Endothelial cell of umbilical vein (primary cell): ENCODE measurements at regions not wholly inside any gene's neighbourhood (a gene's known extent, or its start where the extent isn't known, plus 50 kb on each side); places are given as distances from the start of the nearest gene placed in this dataset.

Source experiments
- BruUV-seq: library from RNA; stranded (reverse); fragments of 400-500 nt; replicated peaks from 2 replicates; lab custom pipeline; 2021; lab: Mats Ljungman, UMichigan
- CTCF ChIA-PET: fragments of 300-600, 350-600 bp; sonication (Branson Sonifier 250); formaldehyde crosslinking; loops from one replicate; lab custom pipeline; 2021; ENCODE audit warnings: antibody characterized with exemption, inconsistent platforms; lab: Charles Lee
- POLR2A ChIA-PET: fragments of 300-600, 350-600 bp; sonication (Branson Sonifier 250); formaldehyde crosslinking; loops from one replicate; lab custom pipeline; 2021; ENCODE audit warnings: antibody characterized with exemption, inconsistent platforms; lab: Charles Lee
- DNase-seq: peaks from one replicate; pipeline ENCODE4 v3.0.0-alpha.2; 2011; ENCODE audit warnings: low read depth, low spot score
- FAIRE-seq: peaks from 2 replicates; lab custom pipeline; 2011; peaks lifted over from hg19 to GRCh38; lab: Jason Lieb, UNC
- H2AFZ ChIP-seq: 2 replicates; pipeline ENCODE4 v1.6.0; 2012; ENCODE audit warnings: low read depth, low read length, control low read depth, inconsistent platforms
- H3K27ac ChIP-seq: 2 replicates; pipeline ENCODE4 v1.5.1; 2011; ENCODE audit warnings: low read depth, mild to moderate bottlenecking, control low read depth, low read length, moderate library complexity; ENCODE audit not compliant: insufficient read depth
- H3K27me3 ChIP-seq, 2 experiments: 2 replicates each; pipeline versions ENCODE4 v1.6.0 to v1.6.1; 2011; ENCODE audit warnings: low read length in 2 of 2, mixed read lengths in 1 of 2; ENCODE audit not compliant: control insufficient read depth in 2 of 2, insufficient read depth in 2 of 2
- H3K36me3 ChIP-seq, 2 experiments: 2 replicates in 1 of 2; 3 replicates in 1 of 2; pipeline ENCODE4 v1.5.1; 2011; ENCODE audit warnings: low read length in 2 of 2, mild to moderate bottlenecking in 1 of 2, moderate library complexity in 1 of 2; ENCODE audit not compliant: control insufficient read depth in 2 of 2, insufficient read depth in 2 of 2; ENCODE audit errors: extremely low read depth in 1 of 2
- H3K4me1 ChIP-seq: 3 replicates; pipeline ENCODE4 v1.5.1; 2011; ENCODE audit warnings: mild to moderate bottlenecking, low read length; ENCODE audit not compliant: control insufficient read depth, insufficient read depth; ENCODE audit errors: extremely low read depth
- H3K4me2 ChIP-seq: 2 replicates; pipeline ENCODE4 v1.6.1; 2011; ENCODE audit warnings: low read length, control low read depth, mixed read lengths; ENCODE audit not compliant: insufficient read depth
- H3K4me3 ChIP-seq, 3 experiments: fragments of 200-600 bp in 1 of 3; sonication (generic), shearing (Covaris generic) in 1 of 3; replicated peaks in 1 of 3; 2 replicates each; pipeline ENCODE4 v1.5.1; 2011 to 2016; ENCODE audit warnings: control low read depth in 3 of 3, low read length in 3 of 3, mild to moderate bottlenecking in 2 of 3, inconsistent platforms in 1 of 3, low read depth in 1 of 3, moderate library complexity in 1 of 3; ENCODE audit not compliant: insufficient read depth in 1 of 3
- H3K79me2 ChIP-seq: 2 replicates; pipeline ENCODE4 v1.6.0; 2012; ENCODE audit warnings: low read length, inconsistent platforms; ENCODE audit not compliant: control insufficient read depth, insufficient read depth
- H3K9ac ChIP-seq: replicated peaks from 2 replicates; pipeline ENCODE3; 2011; ENCODE audit warnings: low read length, control low read depth; ENCODE audit not compliant: insufficient read depth; ENCODE audit errors: extremely low read depth
- H3K9me1 ChIP-seq: replicated peaks from 3 replicates; pipeline ENCODE4 v1.6.0; 2011; ENCODE audit warnings: mild to moderate bottlenecking, low read length; ENCODE audit not compliant: control insufficient read depth, insufficient read depth; ENCODE audit errors: extremely low read depth
- H3K9me3 ChIP-seq: replicated peaks from 2 replicates; pipeline ENCODE4 v1.5.1; 2012; ENCODE audit warnings: low read length, inconsistent platforms; ENCODE audit not compliant: control insufficient read depth, insufficient read depth
- H4K20me1 ChIP-seq: replicated peaks from 2 replicates; pipeline ENCODE3; 2011; ENCODE audit warnings: mild to moderate bottlenecking, low read length; ENCODE audit not compliant: control insufficient read depth, insufficient read depth; ENCODE audit errors: extremely low read depth
- EZH2 ChIP-seq: IDR thresholded peaks from 2 replicates; pipeline ENCODE4 v1.6.1; 2012; ENCODE audit warnings: borderline replicate concordance, low read depth, mild to moderate bottlenecking, moderate library complexity, low read length, inconsistent platforms; ENCODE audit not compliant: severe bottlenecking
- FOS ChIP-seq: IDR thresholded peaks from 2 replicates; pipeline ENCODE4 v1.6.1; 2011; ENCODE audit warnings: mild to moderate bottlenecking, low read length, moderate library complexity, borderline replicate concordance; ENCODE audit not compliant: insufficient read depth
- GATA2 ChIP-seq: IDR thresholded peaks from 2 replicates; pipeline ENCODE4 v1.7.0; 2011; ENCODE audit warnings: low read depth, mild to moderate bottlenecking, moderate library complexity, mixed read lengths, low read length; ENCODE audit not compliant: insufficient read length, insufficient read depth
- JUN ChIP-seq: IDR thresholded peaks from 2 replicates; pipeline ENCODE4 v1.6.1; 2011; ENCODE audit warnings: borderline replicate concordance, low read depth; ENCODE audit not compliant: insufficient read length, insufficient read depth
- MYC ChIP-seq: IDR thresholded peaks from one replicate; pipeline ENCODE4 v1.6.1; 2011; ENCODE audit warnings: mild to moderate bottlenecking, low read depth, low read length
- POLR2A ChIP-seq: IDR thresholded peaks from 2 replicates; pipeline ENCODE4 v1.6.1; 2012; ENCODE audit warnings: low read depth, mild to moderate bottlenecking, control low read depth, low read length
- POLR2AphosphoS5 ChIP-seq: IDR thresholded peaks from 2 replicates; pipeline ENCODE4 v1.6.1; 2012; ENCODE audit warnings: low read depth, mild to moderate bottlenecking, control low read depth, low read length, moderate library complexity; ENCODE audit not compliant: insufficient read depth
- dilution Hi-C: fragments of 300-500 bp; cut with MboI; formaldehyde crosslinking; loops from one replicate; pipeline ENCODE4 v1.15.0; 2019; ENCODE audit warnings: low sequenced_read_pairs; ENCODE audit not compliant: extremely low pct_ligation_motif_present
- intact Hi-C: fragments of 100-400 bp; cut with micrococcal nuclease; formaldehyde crosslinking; loops from one replicate; pipeline ENCODE4 v1.10.0; 2022
- TF ChIP-seq, protein P1 (sequence below), 2 donors: IDR thresholded peaks; 1 replicate in 1 of 2; 2 replicates in 1 of 2; pipeline ENCODE4 v1.5.1; 2011; ENCODE audit warnings: low read length in 2 of 2, mild to moderate bottlenecking in 2 of 2, moderate library complexity in 2 of 2, control low read depth in 1 of 2, inconsistent platforms in 1 of 2, low read depth in 1 of 2; ENCODE audit not compliant: insufficient read depth in 1 of 2; ENCODE audit errors: extremely low read depth in 1 of 2
- TF ChIP-seq, protein P2 (sequence below): IDR thresholded peaks from 2 replicates; pipeline ENCODE4 v1.6.1; 2011; ENCODE audit not compliant: insufficient read depth, insufficient read length

DNA sequence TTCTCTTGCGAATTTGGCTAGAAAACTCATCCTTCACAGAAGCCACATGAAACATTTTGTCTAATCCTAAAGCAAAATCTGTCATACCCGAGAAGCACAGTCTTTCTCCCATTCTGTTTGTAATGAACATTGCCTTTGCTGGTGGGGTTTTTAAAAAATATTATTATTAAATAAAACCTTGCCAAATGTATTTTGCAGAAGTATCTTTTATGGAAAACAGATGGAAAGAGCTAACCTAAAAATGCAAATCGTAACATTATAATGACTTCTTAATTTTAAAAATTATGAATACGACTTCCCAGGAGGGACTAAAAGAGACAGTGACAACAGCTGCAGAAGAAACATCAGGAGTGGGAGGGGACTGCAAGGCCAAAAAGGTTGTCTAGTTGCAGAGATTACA lies 246.3 kb upstream of the TAS2R1 start:
- intact Hi-C loops (no loop called here), dilution Hi-C loops (no loop called here)
- H3K9ac ChIP-seq, result no peak overlapping the region
- peaks cover 2% of the 10 kb centered on the region for H3K9me3 ChIP-seq
- no peak overlapping the region for H3K27ac ChIP-seq
- POLR2A ChIA-PET, result no interaction called here
- TF ChIP-seq EZH2 (no peak), POLR2A (no peak), FOS (no peak), GATA2 (no peak), MYC (no peak), JUN (no peak), POLR2AphosphoS5 (no peak)
- TF ChIP-seq, protein P1, sequence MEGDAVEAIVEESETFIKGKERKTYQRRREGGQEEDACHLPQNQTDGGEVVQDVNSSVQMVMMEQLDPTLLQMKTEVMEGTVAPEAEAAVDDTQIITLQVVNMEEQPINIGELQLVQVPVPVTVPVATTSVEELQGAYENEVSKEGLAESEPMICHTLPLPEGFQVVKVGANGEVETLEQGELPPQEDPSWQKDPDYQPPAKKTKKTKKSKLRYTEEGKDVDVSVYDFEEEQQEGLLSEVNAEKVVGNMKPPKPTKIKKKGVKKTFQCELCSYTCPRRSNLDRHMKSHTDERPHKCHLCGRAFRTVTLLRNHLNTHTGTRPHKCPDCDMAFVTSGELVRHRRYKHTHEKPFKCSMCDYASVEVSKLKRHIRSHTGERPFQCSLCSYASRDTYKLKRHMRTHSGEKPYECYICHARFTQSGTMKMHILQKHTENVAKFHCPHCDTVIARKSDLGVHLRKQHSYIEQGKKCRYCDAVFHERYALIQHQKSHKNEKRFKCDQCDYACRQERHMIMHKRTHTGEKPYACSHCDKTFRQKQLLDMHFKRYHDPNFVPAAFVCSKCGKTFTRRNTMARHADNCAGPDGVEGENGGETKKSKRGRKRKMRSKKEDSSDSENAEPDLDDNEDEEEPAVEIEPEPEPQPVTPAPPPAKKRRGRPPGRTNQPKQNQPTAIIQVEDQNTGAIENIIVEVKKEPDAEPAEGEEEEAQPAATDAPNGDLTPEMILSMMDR (IDR thresholded peaks at IDR 0.05; ENCODE audit: extremely low read depth in 1 of 2, insufficient read depth in 1 of 2, low read depth in 1 of 2, low read length in 2 of 2), result no peak
- TF ChIP-seq, protein P2, sequence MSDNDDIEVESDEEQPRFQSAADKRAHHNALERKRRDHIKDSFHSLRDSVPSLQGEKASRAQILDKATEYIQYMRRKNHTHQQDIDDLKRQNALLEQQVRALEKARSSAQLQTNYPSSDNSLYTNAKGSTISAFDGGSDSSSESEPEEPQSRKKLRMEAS, result no peak
- no peak overlapping the region for H3K4me2 ChIP-seq
- CTCF ChIA-PET, result no interaction called here
- H4K20me1 ChIP-seq, result no peaks in the 10 kb centered on the region
- H3K9me1 ChIP-seq, result no peaks in the 10 kb centered on the region
- H3K27me3 ChIP-seq, result no peaks in the 10 kb centered on the region
- no peaks in the 10 kb centered on the region for H3K4me1 ChIP-seq
- no peaks in the 10 kb centered on the region for H3K79me2 ChIP-seq
- BruUV-seq, result no TSS peak
- H3K4me3 ChIP-seq, result no peak overlapping the region
- H2AFZ ChIP-seq, result no peak overlapping the region
- DNase-seq (no peak), FAIRE-seq (no peak)
- no peaks in the 10 kb centered on the region for H3K36me3 ChIP-seq
